ENCODE measurements at regions not wholly inside any gene's neighbourhood (a gene's known extent, or its start where the extent isn't known, plus 50 kb on each side); places are given as distances from the start of the nearest gene placed in this dataset.

GRCh38 chr12:87202189-87202588 is 827.0 kb downstream of the C12orf50 start:
- TF ChIP-seq EP300 (IDR thresholded peaks at IDR 0.05) = no peak
- no peak for TF ChIP-seq CTCF (IDR thresholded peaks at IDR 0.05)
- no peak for TF ChIP-seq POLR2A (IDR thresholded peaks at IDR 0.05)
